ENCODE measurements at regions not wholly inside any gene's neighbourhood (a gene's known extent, or its start where the extent isn't known, plus 50 kb on each side); places are given as distances from the start of the nearest gene placed in this dataset.

- TF ChIP-seq CTCF (IDR thresholded peaks at IDR 0.05) (no peak), POLR2A (IDR thresholded peaks at IDR 0.05) (no peak)
Observed at GRCh38 chr13:61179741-61180140, 235.9 kb downstream of the PCDH20 start.
